IPS-18c (cell line): ENCODE measurements at regions not wholly inside any gene's neighbourhood (a gene's known extent, or its start where the extent isn't known, plus 50 kb on each side); places are given as distances from the start of the nearest gene placed in this dataset.

Source experiments
- H3K4me3 ChIP-seq: 2 replicates; pipeline ENCODE4 v1.7.0; 2013; ENCODE audit warnings: low read depth, mild to moderate bottlenecking, low read length, moderate library complexity; ENCODE audit not compliant: insufficient read depth
- H3K9me3 ChIP-seq: one replicate; pipeline ENCODE4 v1.6.1; 2013; ENCODE audit warnings: mild to moderate bottlenecking, low read length, moderate library complexity; ENCODE audit not compliant: control insufficient read depth, insufficient read depth

DNA sequence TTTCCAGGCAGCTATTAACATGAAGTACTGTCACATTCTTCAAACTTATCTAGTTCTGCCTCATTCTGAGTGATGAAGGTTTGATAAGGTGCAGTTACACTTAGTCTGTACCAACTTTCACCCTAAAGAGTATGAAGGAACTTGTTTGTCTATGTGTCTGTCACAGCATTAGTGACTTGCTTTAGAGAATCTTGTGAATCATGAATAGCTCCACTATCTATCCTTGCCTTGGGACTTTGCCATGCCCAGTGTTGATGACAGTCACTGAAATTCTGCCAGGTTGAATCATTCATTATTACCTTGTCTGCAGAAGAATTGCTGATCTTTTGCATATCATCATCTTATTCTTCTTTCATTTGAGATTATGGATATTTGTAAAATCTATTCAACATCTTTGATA, 50.9 kb upstream of the A1CF start:
- H3K4me3 ChIP-seq, result no peak overlapping the region
- H3K9me3 ChIP-seq, result no peaks in the 10 kb centered on the region

DNA sequence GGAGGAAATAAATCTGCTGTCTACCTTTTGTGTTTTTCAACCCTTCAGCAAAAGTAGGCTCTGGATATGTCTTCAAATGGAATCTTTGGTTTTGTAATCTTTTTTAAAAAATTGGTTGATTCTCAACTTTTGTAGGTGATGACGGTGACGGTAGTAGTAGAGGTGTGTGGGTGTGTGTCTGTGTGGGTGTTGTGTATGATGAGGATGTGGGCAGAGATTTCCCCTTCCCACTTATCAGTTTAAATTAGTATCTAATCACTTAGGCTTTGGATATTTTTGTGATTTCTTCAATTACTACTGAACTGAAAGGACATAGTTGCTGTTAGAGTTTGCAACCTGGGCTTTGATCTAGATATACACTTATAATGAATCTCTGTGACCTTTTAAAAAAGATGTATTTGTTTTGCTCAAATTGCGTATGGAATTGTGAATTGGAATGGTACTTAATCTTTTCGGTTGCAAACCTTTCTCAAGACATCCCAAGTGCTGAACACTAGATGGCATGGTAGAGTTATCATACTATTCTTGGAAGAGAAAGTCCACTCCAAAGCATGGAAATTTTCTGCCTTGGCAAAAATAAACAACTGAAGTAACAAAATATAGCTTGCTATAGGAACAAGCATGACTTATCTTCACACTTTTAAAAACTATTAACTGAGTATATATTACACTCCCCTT, 51.9 kb upstream of the A1CF start:
- Histone ChIP-seq H3K9me3 (no peaks in the 10 kb centered on the region), H3K4me3 (no peak overlapping the region)

DNA sequence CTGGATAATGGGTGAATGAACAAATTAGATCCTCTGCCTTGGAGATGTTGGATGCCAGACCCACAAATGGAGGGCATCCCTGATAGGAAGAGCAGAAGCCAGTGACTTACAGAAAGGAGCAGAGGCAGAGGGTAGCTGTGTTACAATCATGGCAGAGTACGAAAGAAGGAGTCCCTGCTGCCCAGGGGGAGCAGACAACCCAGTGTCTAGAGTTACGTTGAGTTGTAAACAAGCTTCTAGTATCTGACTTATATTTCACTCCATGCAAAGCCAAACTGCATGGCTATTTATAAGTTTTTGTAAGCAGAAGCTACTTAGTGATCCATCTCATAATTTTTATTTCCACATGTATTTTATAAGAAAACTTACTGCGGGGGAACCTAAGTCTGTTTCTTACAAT, 56.2 kb upstream of the A1CF start:
- no peak overlapping the region for H3K4me3 ChIP-seq
- no peaks in the 10 kb centered on the region for H3K9me3 ChIP-seq

DNA sequence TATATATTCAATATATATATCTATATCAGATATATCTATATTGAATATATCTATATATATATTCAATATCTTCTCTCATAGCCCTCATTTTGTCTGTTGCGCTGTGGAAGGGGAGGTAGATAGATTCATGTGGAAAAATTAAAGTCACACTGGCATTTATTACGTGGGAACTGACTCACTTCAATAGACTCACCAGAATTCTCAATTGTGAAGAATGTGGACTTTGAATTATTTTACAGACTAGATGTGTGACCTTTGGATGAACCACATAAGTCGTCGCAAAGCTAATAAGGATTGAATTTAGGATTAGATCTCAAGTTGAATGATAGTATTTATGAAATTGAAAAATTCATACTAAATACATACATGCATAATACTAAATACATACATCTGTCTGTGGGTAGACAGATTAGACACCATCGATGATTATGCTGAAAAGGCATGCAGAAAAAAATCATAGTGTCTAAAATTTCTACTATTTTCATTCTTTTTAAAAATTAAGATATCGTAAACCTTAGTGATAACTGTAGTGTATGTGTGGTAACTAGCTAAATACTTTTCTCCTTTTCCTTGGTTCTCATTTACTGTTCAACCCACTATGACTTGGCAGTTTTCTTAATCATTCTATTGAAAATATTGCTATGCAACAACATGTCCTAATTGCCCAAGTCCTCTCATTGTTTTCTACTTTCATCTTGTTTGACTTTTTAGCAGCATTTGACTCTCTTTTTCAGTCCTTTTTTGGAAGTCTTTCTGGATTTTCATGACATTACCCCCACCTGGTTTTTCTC, 61.8 kb upstream of the A1CF start:
- H3K9me3 ChIP-seq, result no peaks in the 10 kb centered on the region
- H3K4me3 ChIP-seq, result no peak overlapping the region

DNA sequence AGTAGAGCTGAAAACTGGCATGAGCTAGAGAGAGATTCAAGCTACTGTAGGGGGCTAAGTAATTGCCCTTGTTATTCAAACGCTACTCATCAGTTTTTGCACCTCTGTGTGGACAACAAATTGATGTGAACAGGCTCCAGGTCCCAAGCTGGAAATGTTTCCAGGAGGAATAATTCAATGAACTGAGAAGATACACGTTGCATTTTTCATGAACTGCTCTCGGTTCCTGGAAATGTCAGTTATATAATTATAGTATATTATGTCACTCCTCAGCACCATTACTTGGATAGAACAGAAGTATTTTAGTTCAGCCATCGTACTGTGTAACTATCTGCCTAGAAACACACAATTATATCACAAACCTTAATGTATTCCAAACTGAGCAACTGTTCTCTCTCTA, 65.9 kb upstream of the A1CF start:
- Histone ChIP-seq H3K4me3 (no peak overlapping the region), H3K9me3 (no peaks in the 10 kb centered on the region)

DNA sequence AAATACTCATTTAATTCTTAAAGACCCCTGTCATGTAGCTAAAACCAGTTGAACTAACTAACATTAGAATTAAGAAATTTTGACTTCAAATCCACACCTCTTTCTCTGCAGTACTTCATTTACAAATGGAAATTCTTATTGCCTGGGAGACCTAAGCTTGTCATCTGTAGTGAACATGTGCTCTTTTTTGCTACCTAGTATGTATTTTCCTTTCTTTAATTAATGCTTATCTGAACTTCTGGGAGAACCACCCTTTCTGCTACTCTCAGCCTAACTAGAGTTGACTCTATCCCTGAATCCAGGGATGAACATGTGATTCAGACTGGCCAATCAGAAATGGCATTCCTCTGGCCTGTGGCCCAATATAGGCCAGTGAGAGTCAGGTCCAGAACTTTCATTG, 75.9 kb upstream of the A1CF start:
- Histone ChIP-seq H3K9me3 (no peaks in the 10 kb centered on the region), H3K4me3 (no peak overlapping the region)

DNA sequence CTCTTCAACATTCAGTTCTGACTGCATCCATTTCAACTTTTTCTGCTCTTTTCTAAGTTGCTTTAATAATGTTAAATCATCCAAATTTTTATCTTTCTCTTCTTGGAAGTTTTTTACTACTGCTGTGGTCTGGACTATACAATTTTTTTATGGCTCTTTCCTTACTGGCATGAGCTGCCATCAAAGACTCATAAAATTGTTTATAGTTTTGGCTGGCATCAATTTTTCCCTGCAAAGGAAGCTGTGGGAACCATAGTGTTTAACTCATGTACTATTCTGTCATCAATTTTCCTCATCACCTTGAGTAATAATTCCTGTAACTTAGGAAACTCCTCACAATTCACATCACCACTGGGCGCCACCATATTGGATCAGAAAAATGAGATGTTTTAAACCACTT, 77.6 kb upstream of the A1CF start:
- H3K9me3 ChIP-seq, result no peaks in the 10 kb centered on the region
- no peak overlapping the region for H3K4me3 ChIP-seq

DNA sequence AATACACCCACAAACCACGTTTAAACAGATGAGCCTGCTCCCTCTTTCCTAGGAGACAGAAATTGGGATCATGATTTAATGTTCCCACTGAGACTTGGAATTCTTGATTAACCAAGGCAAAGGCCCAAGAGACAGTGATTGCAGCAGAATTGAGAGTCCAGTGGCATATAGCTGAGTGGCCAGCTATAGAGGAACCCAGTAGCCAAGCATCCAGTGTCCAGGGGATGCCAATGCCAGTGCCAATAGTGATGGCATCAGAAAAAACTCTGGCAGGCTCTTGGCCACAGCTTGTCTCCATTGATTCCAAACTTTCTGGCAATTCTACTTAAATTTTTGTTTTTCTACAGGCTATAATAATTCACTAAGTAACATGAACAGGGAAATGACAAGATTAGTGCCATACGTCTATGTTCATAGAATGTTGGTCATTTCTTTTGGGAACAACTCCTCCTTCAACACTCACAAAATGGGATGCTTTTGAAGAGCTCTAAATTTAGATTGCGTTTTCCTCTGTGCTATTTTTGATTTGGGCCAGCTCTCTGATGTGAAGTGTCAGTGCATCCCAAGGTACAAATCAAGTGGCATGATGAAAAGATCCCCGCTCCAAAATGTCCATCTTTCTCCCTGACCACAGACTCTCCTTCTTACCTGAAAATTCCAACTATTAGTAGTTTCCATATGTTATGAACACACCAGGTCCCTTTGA, 83.1 kb upstream of the A1CF start:
- no peaks in the 10 kb centered on the region for H3K9me3 ChIP-seq

DNA sequence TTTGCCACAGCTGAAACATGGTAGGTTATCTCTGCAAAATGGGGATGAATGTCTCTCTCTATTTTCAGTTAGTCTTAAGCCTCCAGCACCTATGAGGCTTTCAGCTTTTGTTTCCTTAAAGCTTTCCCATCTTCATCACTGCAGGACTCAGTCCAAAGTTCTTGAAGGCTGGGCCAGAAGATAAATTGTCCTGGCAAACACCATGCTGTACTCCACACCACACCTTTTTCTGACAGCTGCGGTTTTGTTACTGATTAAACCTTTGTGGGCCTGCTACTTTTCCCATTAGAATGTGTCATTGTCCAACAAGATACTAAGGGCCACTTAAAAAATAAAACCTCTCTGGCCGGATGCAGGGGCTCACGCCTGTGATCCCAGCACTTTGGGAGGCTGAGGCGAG, 87.2 kb upstream of the A1CF start:
- Histone ChIP-seq H3K9me3 (no peaks in the 10 kb centered on the region), H3K4me3 (no peak overlapping the region)

More for the DNA sequence above, 83.1 kb upstream of the A1CF start:
- H3K4me3 ChIP-seq, result no peak overlapping the region

DNA sequence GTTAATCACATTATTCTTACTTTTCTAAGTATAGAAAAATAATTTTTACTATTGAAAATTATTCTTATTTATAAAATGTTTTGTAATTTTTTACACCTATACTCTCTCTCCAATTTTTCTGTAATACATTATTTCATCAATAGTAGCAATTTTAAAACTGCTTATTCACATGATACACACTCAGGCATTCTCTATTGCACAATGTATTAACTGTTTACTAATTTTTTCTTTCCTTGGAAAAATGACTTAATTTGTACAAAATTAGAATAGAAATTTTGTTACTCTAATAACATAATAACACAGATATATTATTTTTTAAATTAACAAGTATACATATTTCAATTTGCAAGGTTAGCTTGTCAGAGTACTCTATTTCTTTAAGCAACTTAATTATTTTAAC, 92.9 kb upstream of the PRKG1 start:
- H3K9me3 ChIP-seq, result no peaks in the 10 kb centered on the region
- H3K4me3 ChIP-seq, result no peak overlapping the region

DNA sequence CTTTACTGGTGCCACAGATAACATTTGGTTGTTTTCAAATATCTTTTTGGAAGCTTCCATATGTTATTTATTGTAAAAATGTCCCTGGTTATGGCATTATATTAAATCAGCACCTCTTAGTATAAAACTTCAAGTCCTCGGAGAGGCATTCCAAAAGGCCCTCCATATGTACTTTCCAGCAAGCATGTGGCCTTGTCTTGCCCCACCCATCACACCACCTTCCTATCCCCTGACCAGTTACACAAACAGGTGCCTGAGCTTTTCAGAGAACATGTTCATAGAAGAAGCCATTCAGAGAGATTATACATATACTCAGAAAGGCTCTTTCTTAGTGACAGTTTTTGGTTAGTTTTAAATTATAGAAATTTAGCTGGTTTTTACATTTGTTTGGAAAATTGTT, 92.4 kb upstream of the PRKG1 start:
- Histone ChIP-seq H3K9me3 (no peaks in the 10 kb centered on the region), H3K4me3 (no peak overlapping the region)

DNA sequence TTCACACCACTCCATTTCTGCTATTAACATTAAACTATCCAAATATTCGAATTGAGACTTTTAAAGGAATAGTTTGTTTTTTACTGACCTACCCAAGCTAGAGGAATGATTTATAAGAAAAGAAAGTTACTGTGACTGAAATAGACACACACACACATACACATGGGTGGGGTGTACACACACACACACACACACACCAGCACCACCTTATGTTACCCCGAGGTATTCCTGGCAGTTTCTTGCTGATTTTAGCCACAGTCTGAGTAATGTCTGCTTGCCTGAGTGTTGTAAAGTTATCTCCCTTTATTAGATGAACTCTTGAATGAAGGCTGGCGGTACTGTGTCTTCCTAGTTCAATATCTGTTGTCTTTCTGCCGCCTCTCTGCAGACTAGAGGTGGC, 91.3 kb upstream of the PRKG1 start:
- Histone ChIP-seq H3K9me3 (no peaks in the 10 kb centered on the region), H3K4me3 (no peak overlapping the region)

DNA sequence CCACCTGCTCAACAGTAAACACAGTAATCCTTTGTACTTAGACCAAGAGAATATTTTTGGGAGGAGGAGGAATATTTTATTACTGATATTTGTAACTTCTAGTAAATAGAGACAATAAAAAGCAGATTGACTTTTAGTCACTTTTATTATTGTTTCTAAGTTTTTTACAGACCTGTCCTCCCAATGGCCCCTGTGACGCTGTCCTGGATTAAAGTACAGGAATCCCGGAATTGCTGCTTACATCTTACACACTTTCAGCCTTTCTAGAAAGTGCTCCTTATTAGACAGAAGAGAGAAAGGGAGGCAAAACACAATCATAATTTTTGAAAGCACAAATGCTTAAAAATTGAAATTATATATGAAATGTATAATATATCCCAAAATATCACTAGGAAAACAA, 86.4 kb upstream of the PRKG1 start:
- no peaks in the 10 kb centered on the region for H3K9me3 ChIP-seq
- no peak overlapping the region for H3K4me3 ChIP-seq

DNA sequence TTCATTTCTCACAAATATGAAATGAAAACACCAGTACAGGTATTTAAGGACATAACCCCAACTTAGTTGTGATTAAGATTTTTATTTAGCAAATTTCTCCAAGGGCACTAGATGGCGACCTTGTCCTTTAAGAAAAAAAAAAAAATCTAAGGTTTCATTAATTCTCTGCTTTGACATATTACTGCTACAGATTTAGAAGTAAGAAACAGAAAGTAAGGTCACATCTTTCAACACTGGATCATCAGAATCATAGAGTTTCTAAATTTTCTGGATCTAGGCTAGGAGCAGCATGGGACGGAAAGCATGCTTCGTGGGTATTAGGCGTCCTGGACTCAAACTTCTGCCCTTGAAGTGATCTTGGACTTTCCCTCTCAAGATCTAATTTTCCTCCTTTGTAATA, 85.5 kb upstream of the PRKG1 start:
- Histone ChIP-seq H3K4me3 (no peak overlapping the region), H3K9me3 (no peaks in the 10 kb centered on the region)

DNA sequence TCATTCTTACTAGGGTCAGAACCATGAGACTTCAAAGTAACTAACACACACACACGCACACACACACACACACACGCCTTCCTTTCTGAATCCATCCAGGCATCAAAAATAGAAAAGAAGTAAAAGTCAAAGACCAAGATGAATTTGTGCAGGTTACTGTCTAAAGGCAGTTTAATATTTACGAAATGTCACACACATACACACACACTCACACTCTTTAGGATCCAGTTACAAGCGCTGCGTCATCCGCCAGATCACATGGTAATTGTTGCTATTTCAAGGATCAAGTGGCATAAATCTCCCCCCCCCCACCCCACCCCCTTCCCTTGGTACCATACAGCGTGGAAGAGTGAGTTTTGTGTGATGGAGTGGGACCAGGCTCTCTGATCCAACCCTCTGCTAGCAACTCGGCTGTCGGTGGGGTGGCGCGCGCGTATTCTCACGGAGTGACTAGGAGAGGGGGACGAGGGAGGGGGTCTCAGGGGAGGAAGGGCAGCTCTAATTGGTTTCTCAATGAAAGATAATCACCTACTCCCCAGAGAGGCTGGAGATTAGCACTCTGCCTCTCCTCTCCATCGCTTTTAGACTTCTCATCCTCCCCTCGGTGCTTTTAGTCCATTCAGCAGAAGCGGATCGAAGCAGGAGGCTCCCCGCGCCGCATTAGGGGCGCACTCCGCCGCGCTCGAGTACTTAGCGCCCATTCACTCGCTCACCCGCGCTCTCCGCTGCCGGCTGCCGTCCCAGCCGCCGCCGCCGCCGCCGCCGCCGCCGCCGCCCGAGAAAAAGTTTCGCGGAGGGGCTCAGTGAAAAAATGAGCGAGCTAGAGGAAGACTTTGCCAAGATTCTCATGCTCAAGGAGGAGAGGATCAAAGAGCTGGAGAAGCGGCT, 83.5 kb upstream of the PRKG1 start:
- Histone ChIP-seq H3K9me3 (no peaks in the 10 kb centered on the region), H3K4me3 (peak overlapping the region; percentile 66)

DNA sequence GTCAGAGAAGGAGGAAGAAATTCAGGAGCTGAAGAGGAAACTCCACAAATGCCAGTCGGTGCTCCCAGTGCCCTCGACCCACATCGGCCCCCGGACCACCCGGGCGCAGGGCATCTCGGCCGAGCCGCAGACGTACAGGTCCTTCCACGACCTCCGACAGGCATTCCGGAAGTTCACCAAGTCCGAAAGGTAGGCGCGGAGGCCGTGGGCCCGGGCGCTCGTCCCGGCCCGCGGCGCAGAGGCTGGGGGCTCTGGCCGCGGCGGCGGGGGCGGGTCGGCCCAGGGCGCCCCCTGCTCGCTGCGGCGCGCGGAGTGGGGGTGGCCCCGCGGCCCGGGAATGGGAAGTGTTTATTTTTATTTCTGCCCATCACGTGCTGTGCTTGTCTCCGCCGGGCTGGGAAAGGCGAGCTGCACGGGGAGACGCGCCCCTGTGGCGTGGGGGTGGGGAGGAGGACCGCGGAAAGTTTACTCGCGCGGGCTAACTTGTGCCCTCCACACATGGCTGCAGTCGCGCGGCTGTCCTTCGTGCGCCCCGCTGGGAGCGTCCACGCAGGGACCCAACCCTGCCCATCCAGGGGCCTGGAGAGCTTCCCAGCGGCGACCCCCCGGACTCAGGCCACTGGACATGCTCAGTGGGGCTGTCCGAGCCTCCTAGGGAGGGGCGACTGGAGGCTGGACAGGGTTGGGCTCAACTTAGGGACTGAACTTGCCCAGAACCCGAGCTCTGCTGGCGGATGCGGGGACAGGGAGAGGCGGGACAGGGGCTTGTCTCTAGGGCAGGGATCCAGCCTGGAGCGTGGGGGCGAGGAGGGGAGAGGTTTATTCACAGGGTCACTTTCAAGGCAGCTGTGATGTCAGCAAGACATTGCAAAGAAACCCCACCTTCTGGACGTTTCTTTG, 82.6 kb upstream of the PRKG1 start:
- H3K4me3 ChIP-seq, result peak overlapping the region; percentile 66

More for the DNA sequence above, 82.6 kb upstream of the PRKG1 start:
- H3K9me3 ChIP-seq, result no peaks in the 10 kb centered on the region
